PC-9 (cell line): ENCODE measurements at regions not wholly inside any gene's neighbourhood (a gene's known extent, or its start where the extent isn't known, plus 50 kb on each side); places are given as distances from the start of the nearest gene placed in this dataset.

Experiments
- BruUV-seq: library from RNA; stranded (reverse); fragments of 400-500 nt; replicated peaks from 2 replicates; lab custom pipeline; 2021; lab: Mats Ljungman, UMichigan
- CTCF ChIA-PET: fragments of 300-600 bp; sonication (Branson Sonifier 250); formaldehyde crosslinking; loops from one replicate; lab custom pipeline; 2022; ENCODE audit warnings: antibody characterized with exemption; lab: Charles Lee
- POLR2A ChIA-PET: fragments of 300-600 bp; sonication (Branson Sonifier 250); formaldehyde crosslinking; loops from one replicate; lab custom pipeline; 2022; ENCODE audit warnings: antibody characterized with exemption; ENCODE audit not compliant: unreplicated experiment; lab: Charles Lee
- DNase-seq, 2 experiments: peaks; one replicate each; pipeline versions ENCODE4 v3.0.0 to v3.0.0-alpha.2; 2015 to 2022; ENCODE audit warnings: mixed read lengths in 1 of 2
- H2AFZ ChIP-seq: fragments of 200-600 bp; sonication (generic); 2 replicates; pipeline ENCODE4 v1.8.1; 2017; ENCODE audit warnings: antibody characterized with exemption
- H3F3A ChIP-seq: fragments of 200-600 bp; sonication (generic); 2 replicates; pipeline ENCODE4 v1.8.1; 2017; ENCODE audit warnings: antibody characterized with exemption, mild to moderate bottlenecking, low read depth; ENCODE audit not compliant: insufficient read depth
- H3K27ac ChIP-seq: fragments of 200-600 bp; sonication (generic); 2 replicates; pipeline ENCODE4 v1.6.1; 2016; ENCODE audit warnings: mixed run types
- H3K27me3 ChIP-seq: fragments of 200-600 bp; sonication (generic); 2 replicates; pipeline ENCODE4 v1.6.1; 2016; ENCODE audit warnings: low read depth, mixed run types; ENCODE audit not compliant: insufficient read depth
- H3K36me3 ChIP-seq: fragments of 200-600 bp; sonication (generic); 2 replicates; pipeline ENCODE4 v1.6.1; 2016; ENCODE audit warnings: low read depth, mixed run types
- H3K4me1 ChIP-seq: fragments of 200-600 bp; sonication (generic); replicated peaks from 2 replicates; pipeline ENCODE4 v1.6.1; 2016; ENCODE audit warnings: mixed run types; ENCODE audit not compliant: insufficient read depth
- H3K4me2 ChIP-seq: fragments of 200-600 bp; sonication (generic); 2 replicates; pipeline ENCODE4 v1.6.1; 2017; ENCODE audit warnings: mixed run types
- H3K4me3 ChIP-seq: fragments of 200-600 bp; sonication (generic); 2 replicates; pipeline ENCODE4 v1.6.1; 2016; ENCODE audit warnings: mixed run types
- H3K79me2 ChIP-seq: fragments of 200-600 bp; sonication (generic); 2 replicates; pipeline ENCODE4 v1.6.1; 2017; ENCODE audit warnings: low read depth, mixed run types
- H3K9me2 ChIP-seq: fragments of 200-600 bp; sonication (generic); 2 replicates; pipeline ENCODE4 v1.8.1; 2017; ENCODE audit warnings: mild to moderate bottlenecking; ENCODE audit not compliant: insufficient read depth
- H3K9me3 ChIP-seq: fragments of 200-600 bp; sonication (generic); 2 replicates; pipeline ENCODE4 v1.8.1; 2016; ENCODE audit warnings: low read depth; ENCODE audit not compliant: insufficient read depth
- H4K20me1 ChIP-seq: fragments of 200-600 bp; sonication (generic); 2 replicates; pipeline ENCODE4 v1.8.1; 2017; ENCODE audit not compliant: insufficient read depth
- CTCF ChIP-seq: fragments of 200-600 bp; sonication (generic); conservative IDR thresholded peaks from 2 replicates; pipeline ENCODE4 v1.6.1; 2017; ENCODE audit warnings: mixed run types, antibody characterized with exemption, mild to moderate bottlenecking, moderate library complexity
- EZH2 ChIP-seq: fragments of 200-600 bp; sonication (generic); IDR thresholded peaks from 2 replicates; pipeline ENCODE4 v1.8.0; 2017; ENCODE audit warnings: antibody characterized with exemption, low read depth
- intact Hi-C: fragments of 100-400 bp; cut with micrococcal nuclease; formaldehyde crosslinking; loops from one replicate; pipeline ENCODE4 v1.10.0; 2022; ENCODE audit not compliant: unreplicated experiment

DNA sequence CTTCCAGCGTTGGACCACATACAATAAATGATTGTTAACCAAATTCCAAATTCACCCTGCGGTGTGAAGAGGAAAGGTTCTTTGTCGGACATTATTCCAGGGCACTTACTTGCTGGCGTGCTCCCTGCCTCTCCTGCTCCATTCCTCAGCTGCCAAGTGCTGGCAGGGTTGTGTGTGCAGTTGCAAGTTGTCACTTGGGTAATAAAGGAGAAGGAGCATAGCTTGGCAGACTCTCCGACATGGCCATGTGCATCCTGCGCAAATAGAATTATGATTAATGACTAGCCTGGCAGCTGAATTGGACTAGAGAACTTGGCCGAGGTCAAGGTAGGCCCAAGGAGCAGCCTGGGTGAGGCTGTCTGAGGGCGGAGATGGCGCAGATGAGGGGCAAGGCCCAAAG, 92.3 kb upstream of the ELMO1 start:
- DNase-seq, result no peak
- no peak for TF ChIP-seq CTCF
- TF ChIP-seq EZH2, result no peak
- ChIA-PET POLR2A (no interaction called here), CTCF (no interaction called here)
- Histone ChIP-seq H3K4me1 (no peaks in the 10 kb centered on the region), H3K79me2 (no peaks in the 10 kb centered on the region), H3K9me3 (no peaks in the 10 kb centered on the region), H3K27me3 (no peaks in the 10 kb centered on the region; the same call in 1 of the 2 replicates), H3K36me3 (no peaks in the 10 kb centered on the region), H4K20me1 (no peaks in the 10 kb centered on the region), H2AFZ (no peak overlapping the region), H3K4me3 (no peak overlapping the region), H3F3A (no peaks in the 10 kb centered on the region), H3K4me2 (no peak overlapping the region), H3K9me2 (no peaks in the 10 kb centered on the region), H3K27ac (no peak overlapping the region)
- intact Hi-C loops, result no loop called here
- no TSS peak for BruUV-seq

DNA sequence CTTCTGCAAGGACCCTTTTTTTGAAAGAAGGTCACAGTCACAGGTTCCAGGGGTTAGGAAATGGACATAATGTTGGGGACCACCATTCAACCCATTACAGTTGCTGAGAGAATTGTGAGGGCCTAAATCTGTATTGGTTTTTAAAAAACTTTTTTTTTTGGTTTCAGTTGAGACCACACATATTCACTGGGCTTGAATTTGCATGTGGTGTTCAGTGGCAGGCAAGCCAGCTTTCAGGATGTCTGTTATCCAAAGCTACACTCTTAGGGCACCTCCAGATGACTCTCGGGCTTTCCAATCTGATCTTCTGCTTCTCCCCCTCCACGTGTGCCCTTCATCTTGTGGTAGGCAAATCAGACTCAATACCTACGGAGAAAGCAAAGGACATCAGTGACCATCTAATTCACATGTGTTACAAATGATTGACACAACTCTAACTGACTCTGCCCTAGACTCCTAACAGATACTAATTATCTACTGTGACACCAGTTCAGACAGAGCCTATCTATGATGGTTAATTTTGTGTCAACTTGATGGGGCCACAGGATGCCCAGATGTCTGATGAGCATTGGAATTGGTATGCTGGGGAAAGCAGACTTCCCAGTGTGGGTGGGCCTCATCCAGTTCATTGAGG, 93.3 kb upstream of the ELMO1 start:
- Histone ChIP-seq H3K36me3 (no peaks in the 10 kb centered on the region), H3F3A (no peaks in the 10 kb centered on the region), H4K20me1 (no peaks in the 10 kb centered on the region), H3K4me2 (no peak overlapping the region), H3K9me2 (no peaks in the 10 kb centered on the region), H3K27ac (no peak overlapping the region), H2AFZ (no peak overlapping the region), H3K79me2 (no peaks in the 10 kb centered on the region), H3K4me1 (no peaks in the 10 kb centered on the region), H3K9me3 (no peaks in the 10 kb centered on the region), H3K4me3 (no peak overlapping the region), H3K27me3 (no peaks in the 10 kb centered on the region; the same call in 1 of the 2 replicates)
- no peak for TF ChIP-seq CTCF
- TF ChIP-seq EZH2, result no peak
- ChIA-PET CTCF (no interaction called here), POLR2A (no interaction called here)
- intact Hi-C loops, result no loop called here
- no TSS peak for BruUV-seq
- DNase-seq, result no peak

DNA sequence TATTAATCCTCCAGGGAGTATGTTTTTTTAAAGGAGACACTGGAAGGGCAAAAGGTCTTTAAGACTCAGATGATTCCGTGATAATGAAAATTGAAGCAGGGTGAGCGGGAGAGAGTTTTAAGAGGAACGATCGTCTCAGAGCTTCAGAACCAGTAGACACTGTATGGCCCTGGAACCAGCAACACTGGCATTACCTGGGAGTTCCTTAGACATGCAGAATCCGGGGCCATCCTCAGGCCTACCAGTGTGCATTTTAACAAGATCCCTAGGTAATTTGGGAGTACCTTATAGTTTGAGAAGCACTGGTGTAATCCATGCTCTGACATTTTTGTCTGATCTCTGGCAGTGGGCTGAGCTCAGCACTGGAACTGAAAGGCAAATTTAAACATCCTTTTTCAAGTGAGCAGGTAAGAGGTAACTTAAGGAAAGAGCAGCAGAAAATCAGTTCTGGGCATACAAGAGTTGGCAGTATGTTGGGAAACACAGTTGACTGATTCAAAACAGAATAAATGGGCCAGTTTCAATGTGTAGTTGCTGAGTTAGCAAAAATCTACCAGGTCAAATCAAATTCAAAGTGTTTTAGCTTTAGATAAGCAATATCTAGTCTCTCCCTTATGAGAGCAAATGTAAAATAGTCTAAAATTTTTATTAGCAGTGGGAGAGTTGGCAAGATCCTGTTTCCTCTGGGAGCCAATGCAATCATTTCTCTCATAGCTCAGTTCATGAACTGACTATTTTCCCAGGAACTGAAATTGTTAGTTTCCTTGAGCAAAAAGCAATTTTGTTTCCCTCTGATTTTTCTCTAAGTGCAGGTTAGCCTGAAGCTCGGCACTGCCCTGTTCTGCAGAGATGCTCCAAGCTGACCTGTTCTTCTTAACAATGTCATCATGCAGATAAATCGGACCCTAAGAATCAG, 97.2 kb upstream of the ELMO1 start:
- no peaks in the 10 kb centered on the region; the same call in 1 of the 2 replicates for H3K9me3 ChIP-seq
- no peaks in the 10 kb centered on the region for H3K36me3 ChIP-seq
- no peaks in the 10 kb centered on the region for H3K27me3 ChIP-seq
- no peak overlapping the region for H3K27ac ChIP-seq
- no peaks in the 10 kb centered on the region for H3K79me2 ChIP-seq
- no peak overlapping the region for H3K4me2 ChIP-seq
- ChIA-PET CTCF (no interaction called here), POLR2A (no interaction called here)
- no peaks in the 10 kb centered on the region for H4K20me1 ChIP-seq
- no peaks in the 10 kb centered on the region for H3F3A ChIP-seq
- no peaks in the 10 kb centered on the region for H3K9me2 ChIP-seq
- no TSS peak for BruUV-seq
- H2AFZ ChIP-seq, result no peak overlapping the region
- no peak for TF ChIP-seq EZH2
- H3K4me1 ChIP-seq, result no peaks in the 10 kb centered on the region
- intact Hi-C loops, result no loop called here
- no peak overlapping the region for H3K4me3 ChIP-seq
- DNase-seq, result no peak
